T-helper 2 cell (primary cell): ENCODE measurements at regions not wholly inside any gene's neighbourhood (a gene's known extent, or its start where the extent isn't known, plus 50 kb on each side); places are given as distances from the start of the nearest gene placed in this dataset.
"Not testable (repeated sequence)": the region's sequence is repeated elsewhere in the genome, so short reads cannot be mapped to it uniquely, and the experiment has no call there.

ENCODE experiments used
- DNase-seq, 5 experiments: peaks; one replicate each; pipeline versions ENCODE4 v3.0.0 to v3.0.0-alpha.2; 2012 to 2022

DNA sequence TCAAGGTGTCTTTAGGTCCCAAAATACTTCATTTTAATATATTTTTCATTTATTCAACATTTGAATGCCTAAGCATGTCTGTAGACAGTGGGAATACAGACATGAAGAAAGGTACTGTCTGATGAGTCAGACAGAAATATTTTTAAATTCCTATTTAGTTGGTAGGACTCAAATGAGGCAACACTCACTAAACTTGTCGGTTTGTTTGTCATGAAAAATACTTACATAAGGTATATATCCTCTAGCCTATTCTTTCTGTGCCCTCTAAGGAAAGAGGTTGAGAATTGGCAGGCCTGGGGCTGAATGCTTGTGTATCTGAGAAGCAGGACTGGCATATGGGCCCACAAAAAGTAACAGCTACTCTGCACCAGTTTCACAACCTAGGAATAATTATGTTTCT is 423.6 kb upstream of the MDFIC2 start:
- DNase-seq = no peak

DNA sequence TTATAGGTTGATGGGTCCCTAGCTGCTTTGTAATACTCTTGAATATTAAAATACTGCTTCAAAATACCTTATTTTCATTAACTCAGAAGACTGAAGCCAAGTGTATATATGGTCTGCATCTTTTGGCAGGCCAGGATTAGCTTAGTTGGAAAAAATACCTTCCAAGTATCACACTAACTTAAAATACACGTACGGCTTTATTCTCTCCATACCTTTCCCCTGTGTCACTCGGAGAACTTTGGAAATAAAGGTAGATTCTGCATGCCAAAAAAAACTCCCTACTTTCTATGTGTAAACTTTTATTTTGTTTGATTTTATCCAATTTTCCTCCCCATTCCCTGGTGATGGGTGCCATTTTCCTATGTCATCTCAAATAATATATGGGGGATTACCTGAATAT is 422.3 kb upstream of the MDFIC2 start:
- DNase-seq = no peak

DNA sequence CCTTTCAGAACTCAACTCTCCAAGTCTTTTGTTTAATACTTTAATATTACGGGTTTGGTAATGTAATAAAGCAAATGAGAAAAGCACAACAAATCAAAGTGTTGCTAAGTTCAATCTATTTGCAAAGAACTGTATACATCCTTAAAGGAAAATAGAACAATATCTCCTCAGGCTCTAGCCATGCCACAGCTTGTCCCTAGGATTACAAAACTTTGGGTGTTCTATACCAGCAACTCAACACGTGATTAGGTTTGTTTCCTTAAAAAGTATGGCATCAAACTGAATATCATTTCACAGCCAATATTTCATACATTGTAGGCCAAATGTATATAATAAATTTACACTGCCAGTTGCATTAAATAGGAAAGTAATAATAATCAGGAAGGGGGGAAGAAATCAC is 418.6 kb upstream of the MDFIC2 start:
- DNase-seq = no peak

DNA sequence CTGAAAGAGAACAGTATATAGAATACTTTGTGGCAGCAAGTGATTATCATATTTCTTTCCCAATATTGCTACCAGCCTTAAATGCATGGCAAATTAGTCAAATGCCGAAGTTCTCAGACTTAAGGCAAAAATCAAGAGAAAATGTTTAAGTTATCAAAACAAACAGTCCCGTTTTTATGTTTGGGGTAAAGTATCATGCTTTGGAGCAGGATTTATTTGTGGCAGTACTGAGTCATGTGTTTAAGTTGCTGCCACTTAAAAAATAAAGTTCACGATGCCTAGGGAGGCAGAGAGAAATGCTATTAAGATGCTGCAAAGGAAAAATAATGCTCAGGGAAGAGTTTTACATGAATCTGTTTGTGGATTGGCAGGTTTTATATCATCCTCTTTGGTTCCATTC is 417.4 kb upstream of the MDFIC2 start:
- DNase-seq = no peak

DNA sequence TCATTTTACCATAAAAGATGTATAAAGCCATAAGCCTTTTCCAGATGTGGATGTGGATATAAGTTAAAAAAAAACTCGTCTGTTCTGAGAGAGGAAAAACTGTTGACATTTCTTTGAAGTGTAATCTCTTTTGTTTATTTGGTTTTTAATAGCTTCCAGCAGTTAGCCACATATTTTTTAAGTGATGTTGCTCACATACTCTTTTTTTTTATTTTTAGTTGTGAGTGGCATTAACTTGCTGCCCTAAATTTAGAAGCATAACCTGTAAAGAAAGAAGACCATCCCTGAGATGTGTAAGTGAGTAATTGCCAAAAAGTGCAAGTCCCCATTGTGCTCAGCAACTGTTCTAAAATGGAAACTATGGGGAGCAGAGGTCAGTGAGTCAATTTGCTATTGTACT is 415.9 kb upstream of the MDFIC2 start:
- DNase-seq = no peak

DNA sequence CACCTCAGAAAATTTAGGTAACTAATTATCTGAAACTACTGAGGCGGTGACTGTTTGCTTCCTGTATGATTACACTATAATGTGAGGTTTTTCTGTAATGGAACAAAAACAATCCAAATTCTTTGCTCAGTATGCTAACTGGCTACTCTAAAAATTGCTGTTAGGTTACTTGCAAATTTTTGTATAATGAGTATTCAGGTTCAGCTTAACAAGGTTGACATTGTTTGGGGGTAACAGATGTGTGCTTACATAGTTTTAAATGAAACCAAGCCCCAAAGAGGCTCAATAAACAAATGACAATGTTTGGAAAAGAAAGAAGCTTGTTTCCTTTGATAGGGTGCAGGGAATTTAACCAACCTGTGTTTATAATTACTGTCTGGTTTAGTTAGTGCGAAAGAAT is 414.5 kb upstream of the MDFIC2 start:
- no peak for DNase-seq

DNA sequence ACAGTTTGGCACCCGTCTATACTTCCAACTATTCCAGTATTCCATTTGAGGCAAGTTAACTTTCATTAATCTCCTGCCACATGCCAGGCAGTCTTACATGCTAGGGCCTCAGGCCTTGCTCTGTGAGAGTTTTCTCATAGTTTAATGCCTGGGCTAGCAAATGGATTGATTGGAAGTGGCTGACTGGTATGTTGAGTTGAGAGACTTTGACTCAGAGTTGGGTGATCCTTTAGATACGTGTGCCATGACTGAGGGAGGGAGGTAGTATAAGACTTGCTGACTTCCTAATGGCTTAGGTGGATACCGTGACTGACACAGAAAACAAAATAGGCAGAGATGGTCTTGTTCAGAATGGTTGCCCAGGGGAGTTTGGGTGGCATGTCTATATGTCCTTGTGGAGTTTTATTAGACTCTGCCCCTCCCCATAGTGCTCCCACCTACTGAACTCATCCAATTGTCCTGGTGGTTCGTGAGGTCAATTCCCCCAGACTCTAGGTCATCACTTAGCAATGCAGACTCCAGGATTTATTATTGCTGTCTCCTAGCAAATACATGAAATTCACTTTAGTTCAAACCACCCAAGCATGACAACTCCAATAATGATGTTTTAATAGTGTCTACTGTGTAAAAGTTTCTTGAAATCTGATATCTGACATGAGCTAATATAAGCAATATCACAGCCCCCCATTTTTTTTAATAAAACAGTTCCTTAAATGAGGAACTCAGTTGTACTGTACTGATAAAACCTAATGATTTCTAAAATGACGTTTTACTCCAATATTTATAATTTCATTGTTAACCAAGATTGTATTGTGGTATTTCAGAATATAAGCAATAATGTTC is 413.9 kb upstream of the MDFIC2 start:
- DNase-seq = no peak

DNA sequence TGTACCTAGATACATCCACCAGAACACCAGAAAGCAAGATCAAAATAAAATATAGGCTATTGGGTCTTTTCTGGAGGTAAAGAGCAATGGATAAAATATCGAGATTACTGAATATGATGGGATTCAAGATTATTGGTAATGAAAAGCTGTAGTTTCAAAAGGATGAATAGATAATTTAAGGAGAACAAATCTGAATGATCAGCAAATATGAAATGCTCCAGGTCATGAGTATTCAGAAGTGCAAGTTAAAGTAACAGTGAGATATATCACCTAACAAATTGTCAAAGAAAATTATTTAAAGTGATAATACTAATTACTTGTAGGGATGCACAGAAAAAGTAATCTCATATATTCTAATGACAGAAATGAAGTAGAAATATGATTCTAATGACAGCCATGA is 409.6 kb upstream of the MDFIC2 start:
- no peak for DNase-seq

DNA sequence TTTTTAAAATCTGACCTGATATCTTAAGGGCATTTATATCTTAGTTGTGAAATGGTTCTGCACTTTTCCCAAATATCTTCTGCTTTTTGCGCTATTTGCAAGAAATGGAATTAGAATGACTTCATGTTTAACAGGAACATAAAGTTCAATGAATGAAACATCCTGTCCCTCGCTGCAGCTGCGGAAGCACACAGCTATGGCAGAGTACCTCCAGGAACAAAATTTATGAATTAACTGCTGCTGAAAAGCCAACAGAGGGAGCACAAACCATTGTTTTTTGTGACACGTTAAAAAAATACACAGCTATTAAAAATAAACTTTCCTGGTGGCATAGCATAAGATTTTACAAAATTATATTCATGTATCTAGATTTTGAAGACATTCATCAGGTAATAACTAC is 404.4 kb upstream of the MDFIC2 start:
- peak in 1 of 5 experiments; percentile 15 for DNase-seq

DNA sequence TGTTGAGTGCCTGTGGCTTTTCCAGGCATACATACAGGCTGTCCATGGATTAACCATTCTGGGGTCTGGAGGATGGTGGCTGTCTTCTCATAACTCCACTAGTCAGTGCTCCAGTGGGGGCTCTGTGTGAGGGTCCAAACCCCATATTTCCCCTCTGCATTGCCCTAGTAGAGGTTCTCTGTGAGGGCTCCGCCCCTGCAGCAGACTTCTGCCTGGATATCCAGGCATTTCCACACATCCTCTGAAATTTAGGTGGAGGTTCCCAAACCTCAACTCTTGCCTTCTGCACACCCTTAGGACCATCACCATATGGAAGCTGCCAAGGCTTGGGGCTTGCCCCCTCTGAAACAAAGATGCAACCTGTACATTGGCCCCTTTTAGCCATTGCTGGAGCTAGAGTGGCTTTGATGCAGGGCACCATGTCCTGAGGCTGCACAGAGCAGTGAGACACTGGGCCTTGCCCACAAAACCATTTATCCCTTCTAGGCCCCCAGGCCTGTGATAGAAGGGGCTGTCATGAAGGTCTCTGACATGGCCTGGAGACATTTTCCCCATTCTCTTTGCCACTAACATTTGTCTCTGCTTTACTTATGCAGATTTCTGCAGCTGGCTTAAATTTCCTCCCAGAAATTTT is 400.1 kb upstream of the MDFIC2 start:
- DNase-seq = no peak

DNA sequence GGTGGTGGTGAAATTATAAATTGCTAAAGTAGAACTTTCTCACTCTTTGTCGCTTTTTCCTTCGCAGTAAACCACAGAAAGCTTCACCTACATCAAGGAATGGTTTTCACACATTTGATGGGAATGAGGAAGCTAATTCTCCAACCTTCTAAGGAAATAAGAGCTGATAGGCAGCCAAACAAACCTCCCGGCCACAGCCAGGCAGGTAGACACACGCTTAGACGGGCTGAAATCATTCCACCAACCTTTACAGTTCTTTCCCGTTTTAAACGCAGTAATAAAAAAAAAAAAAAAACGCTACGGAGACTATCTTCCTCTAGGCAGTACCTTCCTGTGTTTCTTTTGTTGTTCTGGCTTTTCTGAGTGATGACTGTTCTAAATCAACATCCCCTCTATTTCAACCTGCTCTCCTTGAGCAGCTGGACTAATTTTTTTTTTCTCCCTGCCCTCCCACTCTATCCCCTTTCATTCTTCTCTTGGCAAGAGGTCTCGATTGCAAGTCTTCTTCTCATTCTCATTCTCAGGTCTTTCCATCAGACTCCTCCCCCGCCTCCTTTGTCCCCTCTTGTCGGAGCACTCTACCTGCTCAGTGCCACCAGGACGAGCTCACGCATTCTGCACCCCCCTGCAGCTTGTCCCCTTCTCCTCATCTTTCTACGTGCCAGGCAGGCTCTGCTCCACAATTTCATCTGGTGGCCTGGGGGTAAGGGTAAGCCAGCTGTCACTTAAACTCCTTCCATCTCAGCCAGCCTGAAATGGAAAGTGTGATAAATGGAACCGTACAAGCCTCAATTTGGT is 391.1 kb upstream of the MDFIC2 start:
- no peak for DNase-seq

DNA sequence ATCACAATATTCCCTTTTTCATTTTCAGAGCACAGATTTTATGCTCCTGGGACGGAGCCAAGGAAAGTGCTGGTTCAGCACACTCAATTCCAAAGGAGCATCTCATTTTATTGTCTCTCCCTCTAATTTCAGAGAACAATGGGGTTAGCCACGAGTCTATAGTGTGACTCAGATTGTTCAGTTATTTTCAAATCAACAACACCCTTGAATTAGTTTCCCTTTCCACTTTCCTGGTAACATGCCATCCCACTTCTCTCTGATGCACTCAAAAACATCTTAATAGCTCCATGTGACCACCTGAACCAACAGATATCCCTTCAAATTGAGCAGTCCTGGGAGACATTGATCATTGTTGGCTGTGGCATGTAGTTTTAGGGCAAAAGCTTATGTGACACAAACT is 389.7 kb upstream of the MDFIC2 start:
- DNase-seq = no peak

DNA sequence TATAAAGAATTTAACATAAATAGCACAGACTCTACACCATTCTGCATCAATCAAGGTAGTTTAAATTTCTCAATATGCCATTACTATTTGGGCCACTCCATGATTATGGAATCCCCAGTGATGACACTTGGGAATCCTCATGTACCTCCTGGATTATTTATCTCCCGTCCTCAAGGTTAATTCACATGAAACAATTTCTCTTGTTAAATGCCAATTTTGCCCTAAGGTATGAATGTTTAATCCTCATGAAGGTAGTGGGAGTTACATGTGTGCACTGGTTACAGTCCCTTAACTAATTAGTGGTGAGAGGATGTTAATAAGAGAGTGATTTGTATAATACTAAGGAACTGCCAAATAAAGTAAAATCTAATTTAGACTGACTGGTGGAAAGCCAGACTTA is 372.3 kb upstream of the MDFIC2 start:
- DNase-seq = no peak

DNA sequence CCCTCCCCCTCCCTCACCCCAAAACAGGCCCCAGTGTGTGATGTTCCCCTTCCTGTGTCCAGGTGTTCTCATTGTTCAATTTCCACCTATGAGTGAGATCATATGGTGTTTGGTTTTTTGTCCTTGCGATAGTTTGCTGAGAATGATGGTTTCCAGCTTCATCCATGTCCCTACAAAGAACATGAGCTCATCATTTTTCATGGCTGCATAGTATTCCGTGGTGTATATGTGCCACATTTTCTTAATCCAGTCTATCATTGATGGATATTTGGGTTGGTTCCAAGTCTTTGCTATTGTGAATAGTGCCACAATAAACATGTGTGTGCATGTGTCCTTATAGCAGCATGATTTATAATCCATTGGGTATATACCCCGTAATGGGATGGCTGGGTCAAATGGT is 363.4 kb upstream of the MDFIC2 start:
- not testable (repeated sequence) for DNase-seq

DNA sequence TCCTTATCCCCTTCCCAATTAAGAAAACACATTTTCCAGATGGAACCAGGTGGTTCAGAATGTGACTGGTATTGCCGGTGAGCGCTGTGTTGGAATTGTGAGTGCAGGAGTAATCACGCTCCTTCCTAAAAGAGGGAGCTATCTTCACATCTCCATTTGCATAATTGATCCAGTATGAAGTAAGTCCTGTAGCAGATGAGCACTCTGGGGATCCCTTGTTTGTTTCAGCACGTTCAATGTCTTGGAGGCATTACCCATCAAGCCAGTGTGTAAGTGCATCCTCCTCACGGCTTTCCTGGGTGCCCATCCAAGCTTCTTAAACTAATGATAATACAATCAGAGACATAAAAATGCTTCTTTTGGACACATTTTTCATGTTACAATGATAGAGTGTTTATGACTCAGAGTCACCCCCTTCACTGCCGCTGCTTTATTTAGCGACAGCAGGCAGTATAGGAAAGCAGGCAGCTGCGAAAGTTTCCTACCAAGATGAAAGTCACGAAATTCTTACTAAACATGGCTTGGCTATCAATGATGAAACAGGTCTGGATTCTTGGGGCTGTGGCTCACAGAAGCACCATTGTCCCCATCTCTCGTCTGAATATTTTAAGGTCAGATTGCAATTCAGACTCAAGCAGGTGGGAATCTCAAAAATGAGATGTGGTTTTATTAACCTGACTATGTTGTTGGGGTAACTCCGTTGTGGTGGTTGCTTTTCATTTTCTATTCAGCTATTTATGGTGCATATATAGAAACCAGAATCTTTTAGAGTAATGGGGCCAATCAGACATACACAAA is 346.3 kb upstream of the MDFIC2 start:
- DNase-seq = no peak

DNA sequence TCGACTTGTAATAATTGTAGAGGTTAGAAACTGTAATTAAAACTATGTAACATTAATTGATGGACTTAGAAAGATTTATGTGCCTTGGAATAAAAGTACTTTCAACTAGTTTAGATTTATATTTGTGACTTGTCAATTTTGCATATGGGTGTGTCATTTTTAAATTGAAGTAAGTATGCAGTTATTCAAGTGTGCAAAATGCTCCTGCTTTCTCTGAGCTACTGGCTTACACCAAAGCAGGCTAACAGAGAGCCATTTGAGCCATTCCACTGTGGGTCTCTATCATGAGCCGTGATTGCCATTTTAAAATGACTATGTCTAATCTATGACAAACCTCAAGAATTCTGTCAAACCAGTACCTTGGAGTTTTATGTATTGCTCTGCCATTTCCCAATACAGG is 345.0 kb upstream of the MDFIC2 start:
- DNase-seq = no peak

DNA sequence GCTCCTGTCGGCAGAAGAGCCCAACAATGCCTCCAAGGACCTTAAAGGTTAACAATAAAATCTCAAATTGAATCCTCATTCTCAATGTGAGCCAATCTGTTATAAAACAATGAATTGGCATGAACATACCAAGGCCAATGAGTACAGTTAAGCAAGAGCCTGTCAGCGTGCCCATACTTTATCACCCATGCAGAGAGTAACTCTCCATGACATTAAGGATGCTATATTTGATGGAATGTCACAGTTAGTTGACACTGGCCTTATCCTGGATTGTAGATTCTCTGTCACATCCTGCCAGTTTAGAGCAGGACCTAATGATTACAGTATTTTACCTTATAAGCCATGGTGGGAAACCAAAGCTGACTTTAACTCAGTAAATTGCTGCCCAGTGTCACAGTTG is 335.4 kb upstream of the MDFIC2 start:
- DNase-seq = no peak

DNA sequence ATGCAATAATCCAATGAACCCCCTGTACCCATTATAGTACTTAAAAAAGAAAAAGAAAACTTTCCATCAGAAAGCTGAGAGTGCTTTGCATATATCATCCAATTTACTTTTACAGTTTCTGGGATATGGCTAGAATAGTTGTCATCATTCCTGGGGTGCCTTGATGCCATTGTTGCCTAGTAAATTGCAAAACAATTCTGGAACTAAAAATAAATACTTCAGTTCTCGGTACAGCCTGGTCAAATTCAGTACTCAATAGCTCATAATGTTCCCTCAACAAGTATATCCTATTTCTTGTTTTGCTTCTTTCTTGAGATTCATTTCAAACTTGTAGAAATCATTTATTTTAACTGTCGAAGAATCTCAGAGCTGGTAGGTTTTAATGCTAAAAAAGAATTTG is 334.7 kb upstream of the MDFIC2 start:
- no peak for DNase-seq

DNA sequence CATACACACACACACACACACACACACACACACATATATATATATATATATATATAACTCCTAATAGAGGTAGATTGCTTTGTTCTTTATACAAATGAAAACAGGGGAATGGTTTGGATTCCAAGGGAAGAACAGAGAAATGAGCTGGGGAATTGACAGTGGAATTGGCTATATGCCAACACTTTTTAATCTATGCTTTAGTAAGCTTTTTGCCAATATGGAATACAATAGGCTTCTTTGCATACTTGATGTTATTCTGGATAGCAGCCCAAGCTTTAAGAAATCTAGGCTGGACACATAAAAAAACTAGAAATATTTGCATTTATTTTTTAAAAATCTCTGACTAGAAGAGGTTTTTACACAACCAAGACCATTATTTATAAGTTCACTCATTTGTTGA is 334.2 kb upstream of the MDFIC2 start:
- no peak for DNase-seq

DNA sequence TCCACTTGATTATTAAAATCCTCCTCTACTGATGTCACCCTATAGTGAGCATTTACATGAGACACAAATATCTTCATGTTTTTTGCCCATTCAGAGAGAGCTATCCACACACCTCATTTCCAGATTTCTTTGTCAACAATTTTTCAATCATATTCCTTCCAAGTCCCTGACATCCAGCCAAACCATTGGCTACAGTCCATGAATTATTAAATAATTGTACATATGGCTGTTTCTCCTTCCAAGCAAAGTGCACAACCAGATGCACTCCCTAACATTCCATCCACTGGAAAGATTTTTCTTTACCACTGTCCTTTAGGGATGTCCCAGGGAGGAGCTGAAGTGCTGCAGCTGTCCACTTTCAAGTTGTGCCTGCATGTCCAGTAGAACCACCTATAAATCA is 328.0 kb upstream of the MDFIC2 start:
- no peak for DNase-seq

DNA sequence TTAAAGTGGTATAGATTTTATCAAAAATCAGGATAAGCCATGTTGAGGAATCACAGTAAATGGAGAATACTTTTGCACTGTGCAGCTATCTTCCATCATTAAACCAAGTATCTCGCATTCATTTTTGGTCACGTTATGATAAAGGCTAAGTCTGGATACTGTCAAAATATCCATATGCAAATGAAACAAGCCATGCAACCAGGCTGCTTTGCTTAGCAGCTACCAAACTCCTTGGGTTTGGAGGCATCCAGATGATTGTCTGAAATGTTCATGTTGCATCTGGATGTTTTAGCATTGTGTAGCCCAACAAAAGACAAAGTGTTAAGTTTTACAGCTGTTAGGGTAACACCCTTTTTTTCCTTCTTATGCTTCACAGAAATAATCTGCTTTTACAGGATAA is 322.9 kb upstream of the MDFIC2 start:
- DNase-seq = no peak

DNA sequence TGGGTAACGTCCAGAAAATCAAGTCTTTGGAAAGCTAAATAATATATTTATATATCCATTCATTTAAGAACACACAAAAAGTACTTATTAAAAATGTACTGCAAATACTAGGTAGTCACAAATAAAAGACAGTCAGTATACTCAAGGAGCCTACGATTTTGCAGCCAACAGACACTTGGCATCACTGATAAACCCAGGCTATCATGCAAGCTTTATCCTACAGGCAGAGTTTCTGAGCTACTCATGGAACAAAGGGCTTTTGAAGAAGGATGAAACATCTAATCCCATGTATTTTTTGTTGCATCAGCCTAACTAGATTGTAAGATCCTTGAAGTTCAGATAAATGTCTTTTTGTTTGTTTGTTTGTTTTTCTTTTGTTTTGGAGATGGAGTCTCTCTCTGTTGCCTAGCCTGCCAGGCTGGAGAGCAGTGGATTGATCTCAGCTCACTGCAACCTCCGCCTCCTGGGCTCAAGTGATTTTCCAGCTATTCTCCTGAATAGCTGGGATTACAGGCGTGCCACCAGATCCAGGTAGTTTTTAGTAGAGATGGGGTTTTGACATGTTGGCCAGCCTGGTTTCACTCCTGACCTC is 319.4 kb upstream of the MDFIC2 start:
- DNase-seq = no peak

DNA sequence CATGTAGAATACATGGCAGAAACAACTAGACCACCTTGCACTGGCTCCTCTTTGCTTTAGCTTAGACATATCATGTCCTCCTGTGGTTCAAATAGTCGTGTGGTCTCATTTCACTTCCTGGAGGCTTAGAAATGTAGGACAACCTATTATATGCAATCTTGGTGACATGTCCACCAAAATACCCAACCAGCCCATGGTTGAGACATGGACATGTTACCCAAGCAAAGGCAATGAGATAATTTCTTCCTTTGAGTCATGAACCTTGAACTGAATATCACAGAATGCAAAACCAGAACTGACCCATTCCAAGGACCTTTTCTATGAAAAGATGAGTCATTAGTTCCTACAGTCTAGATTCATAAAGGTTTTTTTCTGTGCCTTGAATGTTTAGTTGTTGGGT is 309.0 kb upstream of the MDFIC2 start:
- DNase-seq = no peak
